ENCODE measurements at regions not wholly inside any gene's neighbourhood (a gene's known extent, or its start where the extent isn't known, plus 50 kb on each side); places are given as distances from the start of the nearest gene placed in this dataset.

DNA sequence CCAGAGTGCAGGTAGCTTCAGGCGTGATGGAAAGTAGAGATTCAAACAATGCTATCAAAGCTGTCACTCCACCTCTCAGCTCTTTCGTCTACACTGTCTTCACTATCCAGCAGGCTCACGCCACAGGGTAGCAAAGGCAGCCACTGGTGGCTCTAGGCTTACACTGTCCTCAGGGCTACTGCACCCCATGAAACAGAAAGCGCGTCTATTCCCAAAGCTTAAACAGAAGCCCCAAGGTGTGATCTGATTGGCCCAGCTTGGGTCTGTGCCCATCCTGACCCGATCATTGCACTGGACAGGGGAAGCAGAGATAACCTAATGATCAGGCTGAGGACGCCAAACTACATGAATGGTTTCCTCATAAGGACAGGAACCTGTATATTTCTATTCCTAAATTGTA, 100.1 kb downstream of the PDCL3 start:
- DNase-seq: no peak

DNA sequence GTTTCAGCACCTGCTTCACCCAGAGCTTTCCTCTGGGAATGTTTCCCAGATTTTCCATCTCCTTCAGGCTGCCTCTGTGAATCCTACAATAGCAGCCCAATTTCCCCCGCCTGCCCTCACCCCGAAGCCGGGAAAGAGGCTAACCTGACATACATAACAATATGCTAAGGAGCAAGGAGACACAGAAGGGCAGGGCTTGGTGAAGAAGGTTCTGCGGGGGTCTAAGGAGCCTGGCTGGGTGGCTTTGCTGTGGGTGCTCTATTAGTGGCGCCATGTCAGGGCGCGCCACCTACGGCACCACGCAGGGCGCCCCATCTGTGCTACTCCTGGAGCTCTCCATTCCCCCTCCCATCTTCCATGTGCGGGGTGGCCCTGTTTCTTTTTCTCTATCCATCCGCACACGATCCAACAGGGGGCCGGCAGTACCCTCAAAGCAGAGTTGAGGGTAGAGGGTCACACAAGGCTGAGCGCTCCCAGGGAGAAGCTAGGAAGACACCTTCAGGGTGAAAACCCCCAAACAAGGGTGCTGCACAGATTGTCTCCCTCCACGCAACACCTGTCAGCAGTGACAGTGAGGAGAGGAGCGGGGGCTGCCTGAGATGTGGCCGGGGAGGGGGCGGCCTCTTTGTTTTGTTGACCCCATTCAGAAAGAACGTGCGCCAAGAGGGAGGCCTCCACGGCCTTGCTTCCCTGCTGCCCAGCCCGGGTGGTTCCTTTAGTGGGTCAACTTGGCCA, 101.4 kb downstream of the PDCL3 start:
- no peak for DNase-seq

DNA sequence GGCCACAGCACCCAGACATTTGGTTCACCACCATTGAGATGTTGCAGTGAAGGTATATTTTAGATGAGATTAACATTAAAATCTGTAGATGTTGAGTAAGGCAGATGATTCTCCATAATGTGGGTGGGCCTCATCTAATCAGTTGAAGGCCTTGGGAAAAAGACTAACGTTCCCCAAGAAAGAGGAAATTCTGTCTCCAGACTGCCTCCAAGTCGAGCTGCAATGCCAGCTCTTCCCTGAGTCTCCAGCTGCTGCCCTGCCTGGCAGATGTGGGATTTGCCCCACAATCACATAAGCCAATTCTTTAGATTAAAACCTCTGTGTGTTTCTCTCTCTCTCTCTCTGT, 101.9 kb downstream of the PDCL3 start:
- no peak for DNase-seq

DNA sequence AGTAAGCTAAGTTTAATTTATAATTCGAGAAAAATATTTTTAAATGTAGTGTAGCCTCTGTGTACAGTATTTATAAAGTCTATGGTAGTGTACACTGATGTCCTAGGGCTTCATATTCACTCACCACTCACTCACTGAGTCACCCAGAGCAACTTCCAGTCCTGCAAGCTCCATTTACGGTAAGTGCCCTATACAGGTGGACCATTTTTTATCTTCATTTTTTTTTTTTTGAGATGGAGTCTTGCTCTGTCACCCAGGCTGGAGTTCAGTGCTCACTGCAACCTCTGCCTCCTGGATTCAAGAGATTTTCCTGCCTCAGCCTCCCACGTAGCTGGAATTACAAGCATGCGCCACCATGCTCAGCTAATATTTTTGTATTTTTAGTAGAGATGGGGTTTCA, 104.2 kb downstream of the PDCL3 start:
- DNase-seq: no peak

DNA sequence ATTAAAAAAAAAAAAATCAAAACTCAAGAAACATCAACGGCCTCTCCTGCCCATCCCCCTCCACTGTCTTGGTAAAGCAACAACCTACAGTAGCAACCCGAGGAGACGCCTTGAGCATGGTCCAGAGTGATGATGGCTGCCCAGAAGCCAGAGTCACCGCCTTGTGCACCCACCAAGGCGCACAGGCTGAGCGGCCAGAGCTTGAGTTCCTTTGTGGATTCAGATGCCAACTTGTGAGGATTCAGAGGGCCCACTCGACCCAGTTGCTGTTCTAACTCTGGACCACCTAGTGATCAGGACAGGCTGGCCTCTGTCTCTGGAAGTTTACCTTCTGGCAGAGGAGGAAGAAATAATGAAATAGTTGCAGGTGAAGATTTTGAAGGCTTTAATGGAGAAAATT, 105.0 kb downstream of the PDCL3 start:
- no peak for DNase-seq

DNA sequence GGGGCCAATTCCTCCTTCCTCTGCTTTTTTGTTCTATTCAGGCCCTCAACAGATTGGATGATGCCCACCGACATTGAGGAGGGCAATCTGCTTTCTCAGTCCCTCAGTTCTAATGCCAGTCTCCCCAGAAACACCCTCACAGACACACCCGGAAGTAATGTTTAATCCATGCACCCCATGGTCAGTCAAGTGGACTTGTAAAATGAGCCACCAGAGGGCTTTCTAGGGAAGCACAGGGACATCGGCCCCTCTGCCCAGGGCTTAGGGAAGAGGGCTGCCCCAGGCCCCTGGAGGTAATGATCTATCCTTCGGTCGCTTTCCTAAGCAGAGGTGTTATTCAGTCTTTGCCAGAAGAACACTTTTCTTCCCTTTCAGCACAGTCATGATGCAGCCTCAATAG, 107.4 kb downstream of the PDCL3 start:
- DNase-seq: no peak

DNA sequence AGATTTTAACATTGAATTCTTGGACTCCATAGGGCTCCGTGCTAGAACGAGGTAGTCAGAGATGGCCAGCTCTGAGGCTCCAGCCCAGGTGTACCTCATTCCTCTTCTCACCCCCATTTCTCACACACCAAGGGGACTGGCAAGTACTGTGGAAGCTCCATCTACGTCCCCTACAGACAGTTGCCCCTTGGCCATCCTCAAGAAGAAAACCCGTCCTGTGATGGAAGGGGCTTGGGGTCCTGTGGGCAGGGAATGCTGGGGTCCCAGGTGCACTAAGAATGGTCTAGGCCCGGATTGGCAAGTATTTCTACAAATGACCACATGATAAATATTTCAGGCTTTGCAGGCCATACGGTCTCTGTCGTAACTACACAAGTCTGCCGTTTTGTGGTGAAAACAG, 110.3 kb downstream of the PDCL3 start:
- DNase-seq: no peak

DNA sequence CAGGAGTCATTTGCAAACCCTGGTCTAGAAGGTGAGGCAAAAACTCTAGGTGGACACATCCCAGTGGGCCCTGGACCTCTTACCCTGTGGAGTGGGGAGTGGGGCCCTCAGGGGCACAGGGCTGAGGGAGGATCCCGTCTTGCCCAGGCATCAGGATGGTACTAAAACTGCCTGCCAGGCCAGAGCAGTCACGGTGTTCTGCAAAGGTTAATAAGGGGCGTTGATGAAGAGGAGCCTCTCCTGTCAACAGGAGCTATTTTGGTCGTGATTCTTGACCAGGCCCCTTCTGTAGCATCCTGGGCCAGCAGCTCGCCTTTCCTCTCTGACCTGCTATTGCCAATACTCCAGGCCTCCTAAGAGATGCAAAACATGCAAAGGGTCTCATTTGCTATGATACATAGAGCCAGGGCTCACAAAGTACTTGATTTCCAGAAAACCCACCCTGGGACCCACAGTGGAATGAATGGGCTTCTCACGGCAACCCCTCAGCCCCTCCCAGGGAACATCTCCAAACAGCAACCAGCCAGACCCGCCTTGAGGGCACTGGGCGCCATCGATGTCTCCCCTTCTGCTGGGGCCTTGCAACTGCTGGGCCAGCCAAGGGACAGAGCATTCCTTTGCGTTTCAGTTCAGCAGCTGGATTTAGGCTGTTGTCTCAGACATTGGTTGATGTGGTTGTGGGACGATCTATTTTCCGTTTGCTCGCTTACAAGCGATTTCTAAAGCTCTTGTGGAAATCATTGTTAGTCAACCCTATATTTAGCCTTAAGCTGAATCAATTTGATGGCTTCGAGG, 111.1 kb downstream of the PDCL3 start:
- no peak for DNase-seq

DNA sequence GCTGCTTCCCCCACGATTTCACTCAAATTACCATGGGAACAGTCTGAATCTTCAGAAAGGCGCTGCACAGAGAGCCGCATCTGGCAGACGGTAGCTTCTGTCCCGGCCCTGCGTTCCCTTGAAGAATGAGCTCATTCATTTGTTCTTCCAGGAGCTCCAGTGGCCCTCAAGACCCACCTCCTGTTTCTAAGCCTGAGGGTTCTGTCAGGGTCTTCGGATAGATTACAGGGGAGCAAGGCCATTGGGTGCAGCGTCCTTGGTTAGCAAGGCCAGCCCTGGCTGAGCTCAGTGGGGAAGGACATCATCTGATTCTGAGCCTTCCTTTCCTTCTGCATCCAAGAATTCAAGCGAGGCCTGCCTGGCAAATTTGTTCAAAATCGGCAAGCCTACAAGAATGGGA, 111.9 kb downstream of the PDCL3 start:
- no peak for DNase-seq

DNA sequence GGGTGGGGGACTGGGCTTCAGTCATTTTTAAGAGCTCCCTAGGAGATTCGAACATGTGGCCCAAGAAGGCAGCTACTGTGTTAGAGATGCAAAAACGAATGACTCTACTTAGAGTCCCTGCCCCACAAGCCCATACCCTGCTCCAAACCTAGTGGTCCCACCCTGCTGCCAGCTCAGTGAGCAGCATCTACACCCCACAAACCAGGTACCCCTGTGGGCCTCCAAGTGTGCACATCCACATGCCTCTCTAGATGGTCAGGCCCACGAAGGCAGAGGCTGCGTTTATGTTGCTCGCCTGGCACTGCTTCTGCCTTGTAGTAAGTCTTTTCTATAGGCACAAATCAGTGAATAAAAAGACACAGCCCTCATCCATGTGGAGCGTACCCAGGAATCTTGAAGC, 112.6 kb downstream of the PDCL3 start:
- no peak for DNase-seq

DNA sequence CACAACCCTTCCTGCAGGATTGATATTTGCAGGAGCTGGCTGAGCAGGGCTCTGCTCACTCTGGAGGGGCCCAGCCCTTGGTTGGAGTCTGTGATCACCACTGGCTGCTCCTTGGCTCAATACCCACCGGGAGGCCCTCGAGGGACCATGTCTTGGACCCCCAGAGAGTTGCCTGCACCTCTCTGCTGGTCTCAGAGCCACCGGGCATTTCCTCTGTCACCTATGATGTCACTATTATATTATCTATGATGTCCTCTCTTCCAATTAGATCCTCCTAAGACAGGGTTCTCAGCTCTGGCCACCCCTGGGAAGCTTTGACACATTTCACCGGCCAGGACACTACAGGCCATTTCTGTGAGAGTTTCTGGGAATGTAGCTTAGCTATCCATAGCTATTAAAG, 113.1 kb downstream of the PDCL3 start:
- no peak for DNase-seq

DNA sequence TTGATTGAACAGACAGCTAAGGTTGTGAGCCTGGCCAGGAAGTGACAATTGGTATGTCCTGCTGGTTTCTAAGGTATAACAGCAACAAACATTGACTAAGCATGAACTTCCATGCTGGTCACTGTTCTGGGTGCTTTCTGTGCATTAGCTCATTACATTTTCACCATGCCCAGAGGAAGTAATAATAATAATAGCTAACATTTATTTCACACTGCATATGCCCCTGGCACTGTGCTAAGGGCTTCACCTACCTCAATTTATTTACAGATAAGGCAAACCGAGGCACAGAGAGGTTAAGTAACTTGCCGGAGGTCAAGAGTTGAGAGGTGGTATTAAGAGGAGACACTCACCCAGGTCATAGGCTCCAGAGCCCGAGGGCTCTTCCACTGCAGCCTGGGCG, 113.6 kb downstream of the PDCL3 start:
- DNase-seq: no peak

DNA sequence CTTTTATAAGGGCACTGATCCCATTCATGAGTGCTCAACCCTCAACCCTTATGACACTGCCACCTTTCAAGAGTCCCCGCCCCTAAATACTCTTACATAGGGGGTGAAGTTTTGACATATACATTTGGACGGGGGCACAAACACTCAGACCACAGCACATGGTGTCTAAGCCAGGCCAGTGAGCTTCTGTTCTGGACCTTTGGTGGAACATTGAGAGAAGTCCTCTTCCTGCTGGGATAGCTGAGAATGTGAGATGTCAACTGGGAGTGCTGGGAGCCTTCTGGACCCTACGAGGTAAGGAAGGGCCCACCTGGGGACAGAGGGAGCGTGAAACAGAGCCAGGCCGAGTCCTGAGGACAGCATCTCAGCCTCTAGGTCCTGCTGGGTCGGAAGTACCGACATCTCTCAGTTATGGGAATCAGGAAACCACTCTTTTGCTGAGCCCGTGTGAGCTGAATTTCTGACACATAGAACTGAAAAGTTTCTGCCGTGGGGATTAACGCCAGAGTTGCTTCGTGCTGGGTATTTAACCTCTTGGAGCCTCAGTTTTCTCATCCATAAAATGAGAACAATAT, 114.9 kb downstream of the PDCL3 start:
- no peak for DNase-seq

DNA sequence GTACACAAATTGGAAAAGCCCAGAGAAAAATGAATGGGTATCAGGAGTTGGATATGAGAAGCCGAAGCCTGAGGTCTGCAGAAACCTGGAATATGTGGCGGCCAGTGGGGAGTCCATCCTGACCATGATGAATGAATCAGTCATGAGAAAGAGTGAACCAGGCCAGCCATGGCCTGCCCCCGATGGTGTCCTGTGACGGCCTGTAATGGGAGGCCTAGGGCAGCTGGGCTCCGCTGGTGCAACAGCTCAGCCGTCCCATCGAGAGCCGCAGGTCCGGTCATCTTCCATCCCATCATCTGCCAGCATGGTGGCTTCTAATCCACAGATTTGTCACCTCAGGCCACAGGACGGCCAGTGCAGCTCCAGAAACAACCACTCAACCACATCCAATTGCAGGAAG, 116.4 kb downstream of the PDCL3 start:
- no peak for DNase-seq

DNA sequence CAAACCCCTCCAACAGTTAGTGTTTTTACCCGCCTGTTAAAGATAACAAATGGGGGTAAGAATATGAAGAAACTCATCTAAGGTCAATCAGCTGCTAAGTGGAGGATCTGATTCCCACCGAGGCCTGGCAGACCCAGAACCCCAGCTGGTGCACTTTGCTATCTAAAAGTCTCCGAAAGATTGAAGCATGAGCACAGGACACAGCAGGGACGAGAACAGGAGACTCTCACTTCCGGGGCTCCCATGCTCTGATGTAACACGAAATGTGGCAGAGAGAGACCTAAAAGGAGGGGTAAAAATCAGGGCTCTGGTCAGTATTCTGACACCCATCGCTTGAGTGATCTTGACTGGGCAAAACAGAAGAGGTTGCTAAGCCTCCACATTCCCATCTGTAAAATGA, 119.7 kb downstream of the PDCL3 start:
- no peak for DNase-seq

DNA sequence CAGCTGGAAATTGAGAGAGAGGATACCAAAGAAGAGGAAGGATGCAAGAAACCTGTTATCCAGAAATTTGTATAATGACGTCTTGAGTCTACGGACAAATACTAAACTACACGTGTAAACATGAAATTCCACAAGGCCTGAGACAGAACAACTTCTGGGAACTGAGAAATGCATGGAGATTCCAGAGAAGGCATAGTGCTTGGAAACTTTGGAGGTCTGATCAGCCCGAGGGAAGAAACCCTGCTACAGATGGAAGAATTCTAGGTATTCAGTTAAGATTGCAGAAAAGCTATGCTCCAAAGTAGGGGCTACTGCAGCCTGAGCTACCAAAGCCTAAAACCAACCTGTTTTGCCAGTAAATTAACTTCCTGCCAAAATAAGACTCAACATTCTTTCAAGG, 120.4 kb downstream of the PDCL3 start:
- no peak for DNase-seq

DNA sequence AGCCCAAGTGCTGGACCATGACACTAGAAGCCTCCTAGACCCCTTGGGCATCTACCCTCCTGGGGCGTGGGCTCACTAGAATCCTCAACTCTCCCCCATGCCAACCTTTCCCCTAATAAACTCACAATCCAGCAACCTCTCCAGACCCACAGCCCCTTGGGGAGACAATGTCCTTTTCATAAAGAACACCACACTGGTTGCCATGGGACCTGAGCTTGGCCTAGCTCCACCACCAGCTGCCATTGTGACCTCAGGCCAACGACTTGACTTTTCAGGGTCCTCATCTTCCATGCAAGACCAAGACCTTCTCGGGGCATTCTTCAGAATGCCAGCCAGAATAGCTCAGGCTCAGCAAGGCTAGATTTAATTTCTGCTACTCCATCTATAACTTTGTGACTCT, 128.1 kb upstream of the NPAS2 start:
- DNase-seq: no peak

DNA sequence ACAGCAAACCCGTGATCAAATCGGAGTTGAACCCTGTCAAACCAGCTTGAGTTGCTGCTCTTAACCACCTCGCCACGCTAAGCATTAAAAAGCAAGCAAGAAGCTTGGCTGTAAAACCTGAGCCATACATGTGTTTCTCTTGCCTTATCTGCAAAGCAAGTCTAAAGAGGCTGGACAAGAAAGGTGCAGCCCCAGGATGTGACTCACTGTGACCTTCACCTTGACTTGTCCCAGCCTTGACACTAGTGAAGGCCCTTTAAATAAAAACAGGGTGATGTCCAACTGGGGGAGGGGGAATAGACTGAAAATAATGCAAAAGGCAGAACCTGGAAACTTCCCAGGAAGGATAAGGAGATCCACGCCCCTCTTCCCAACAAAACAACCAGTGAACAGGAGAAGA, 127.6 kb upstream of the NPAS2 start:
- DNase-seq: no peak

DNA sequence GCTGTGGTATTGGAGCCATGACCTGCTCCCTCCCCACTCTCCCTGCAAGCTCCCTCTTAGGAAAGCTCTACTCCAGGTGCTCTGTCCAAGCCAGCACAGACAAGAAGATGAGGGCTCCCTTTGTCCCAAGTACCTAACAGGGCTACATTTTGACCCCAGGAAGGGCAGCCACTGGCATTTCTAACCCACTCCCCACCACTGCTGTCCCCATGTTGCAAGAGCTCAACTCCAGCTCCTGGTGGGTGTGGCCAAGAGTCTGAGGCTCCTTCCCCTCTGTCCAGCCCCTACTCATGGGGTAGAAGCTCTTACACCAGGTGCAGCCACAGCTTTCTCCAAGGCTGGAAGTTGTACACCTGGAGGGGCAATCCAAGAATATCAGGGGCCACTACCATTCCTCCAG, 127.0 kb upstream of the NPAS2 start:
- no peak for DNase-seq

DNA sequence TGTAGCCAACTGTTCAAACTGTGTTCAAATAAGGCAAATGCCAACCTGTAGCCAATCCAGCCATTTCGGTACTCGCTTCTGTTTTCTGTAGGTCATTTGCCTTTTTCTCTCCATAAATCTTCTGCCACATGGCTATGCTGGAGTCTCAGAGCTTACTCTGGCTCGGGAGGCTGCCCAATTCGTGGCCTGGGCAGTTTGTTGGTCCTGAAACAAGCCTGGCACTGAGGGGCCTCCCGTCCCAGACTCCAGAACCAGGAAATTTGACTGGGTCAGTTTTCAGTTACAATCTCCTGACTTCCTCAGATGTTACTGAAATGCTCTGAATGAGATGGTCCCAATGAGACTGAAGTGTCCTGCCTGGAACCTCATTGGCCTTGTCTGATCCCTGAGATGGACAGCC, 120.8 kb upstream of the NPAS2 start:
- no peak for DNase-seq

DNA sequence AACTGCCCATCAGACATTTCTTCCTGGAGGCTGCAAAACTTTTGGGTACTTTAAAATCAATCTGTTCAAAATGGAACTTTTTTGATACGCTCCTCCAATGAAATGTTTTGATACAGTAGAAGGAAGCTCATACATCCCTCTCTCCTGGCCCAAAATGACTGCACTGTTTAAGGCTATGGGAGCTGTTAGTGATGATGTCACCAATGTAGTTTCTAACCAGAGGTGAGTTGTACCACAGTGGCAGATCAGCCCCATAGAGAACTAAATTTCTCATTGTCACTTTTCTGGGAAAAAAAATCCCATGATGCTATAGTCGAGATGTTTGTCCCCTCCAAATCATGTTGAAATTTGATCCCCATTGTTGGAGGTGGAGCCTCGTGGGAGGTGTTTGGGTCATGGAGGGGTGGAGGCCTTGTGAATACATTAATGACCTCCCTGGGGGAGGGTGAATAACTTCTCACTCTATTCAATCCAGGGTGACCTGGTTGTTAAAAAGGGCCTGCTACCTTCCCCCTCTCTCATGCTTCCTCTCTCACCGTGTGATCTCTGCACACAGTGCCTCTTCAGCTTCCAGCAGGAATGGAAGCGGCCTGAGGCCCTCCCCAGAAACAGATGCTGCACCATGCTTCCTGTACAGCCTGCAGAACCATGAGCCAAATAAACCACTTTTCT, 117.4 kb upstream of the NPAS2 start:
- DNase-seq: no peak

DNA sequence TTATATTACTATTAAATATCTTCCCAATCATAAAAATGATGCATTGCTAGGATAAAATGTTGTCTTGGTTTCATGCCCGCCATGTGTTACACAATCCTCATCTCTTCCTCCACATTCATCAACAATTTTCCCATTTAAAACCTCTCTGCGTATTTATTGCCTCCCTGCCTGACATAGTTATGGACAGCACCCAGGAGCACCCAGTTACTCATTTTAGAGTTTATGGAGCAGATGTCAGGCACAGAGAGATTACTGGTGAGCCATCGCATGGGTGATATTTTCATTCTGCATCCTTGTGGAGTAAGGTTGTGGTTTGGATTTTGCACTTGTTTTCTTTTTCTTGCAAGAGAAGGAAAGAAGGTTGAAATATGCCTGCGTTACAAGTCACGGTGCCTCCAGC, 116.7 kb upstream of the NPAS2 start:
- DNase-seq: no peak

DNA sequence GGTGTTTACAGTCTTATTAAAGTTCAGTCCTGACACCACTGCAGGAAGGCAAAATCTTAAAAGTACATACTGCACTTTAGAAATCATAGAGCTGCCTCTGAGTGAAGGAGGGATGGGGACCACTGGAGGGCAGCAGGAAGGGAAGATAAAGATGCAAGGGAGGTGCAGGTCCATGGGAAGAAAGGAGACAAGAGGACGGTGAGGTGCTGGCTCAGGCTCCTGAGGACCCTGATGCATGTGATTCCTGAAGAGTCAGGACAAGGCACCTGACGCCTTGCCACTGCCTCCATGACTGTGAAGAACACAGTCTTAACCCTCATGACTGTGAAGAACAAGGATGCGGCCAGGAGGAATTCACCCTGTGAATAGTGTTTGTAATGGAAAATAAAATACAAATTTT, 116.2 kb upstream of the NPAS2 start:
- DNase-seq: no peak

DNA sequence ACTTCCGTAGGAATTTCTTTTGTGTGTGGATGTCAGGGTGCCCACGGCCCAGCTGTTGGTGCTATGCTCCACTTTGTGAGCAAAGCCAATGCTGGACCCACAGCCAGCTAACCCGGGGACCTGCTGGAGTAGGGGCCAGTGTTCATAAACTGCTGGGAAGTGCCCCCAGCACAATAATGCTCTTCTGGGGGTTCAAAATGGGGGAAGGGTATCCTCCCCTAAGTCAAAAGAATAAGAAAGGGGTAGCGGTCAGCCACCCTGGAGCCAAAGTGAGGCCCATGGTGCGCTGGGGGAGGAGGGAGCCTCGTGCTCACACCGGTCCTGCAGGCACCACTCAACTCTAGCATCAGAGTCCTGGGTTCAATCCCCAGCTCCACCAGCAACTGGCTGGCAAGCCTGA, 115.8 kb upstream of the NPAS2 start:
- no peak for DNase-seq

Data from hematopoietic multipotent progenitor cell treated with erythropoietin and hydrocortisone succinate and interleukin-3 and kit ligand, for 8 days (in vitro differentiated cells).